SH-SY5Y (cell line): ENCODE measurements at regions not wholly inside any gene's neighbourhood (a gene's known extent, or its start where the extent isn't known, plus 50 kb on each side); places are given as distances from the start of the nearest gene placed in this dataset.

Experiments used
- GATA2 ChIP-seq: IDR thresholded peaks from 2 replicates; pipeline ENCODE4 v1.6.1; 2011; ENCODE audit warnings: mild to moderate bottlenecking, low read depth, low read length
- GATA3 ChIP-seq: IDR thresholded peaks from 2 replicates; pipeline ENCODE4 v1.6.1; 2011; ENCODE audit warnings: low read depth, mild to moderate bottlenecking, low read length, moderate library complexity

GRCh38 chr6:48255094-48255493 is 144.1 kb upstream of the PTCHD4 start:
- TF ChIP-seq GATA2: no peak
- no peak for TF ChIP-seq GATA3

GRCh38 chr6:48249071-48249470 is 138.1 kb upstream of the PTCHD4 start:
- TF ChIP-seq GATA3 (no peak), GATA2 (no peak)

- TF ChIP-seq GATA2 (no peak), GATA3 (no peak)
Measured at GRCh38 chr6:48243071-48243470, 132.1 kb upstream of the PTCHD4 start.

- TF ChIP-seq GATA2: no peak
- TF ChIP-seq GATA3: no peak
Measured at GRCh38 chr6:48240287-48240686, 129.3 kb upstream of the PTCHD4 start.

GRCh38 chr6:48236375-48236774 is 125.4 kb upstream of the PTCHD4 start:
- TF ChIP-seq GATA3: no peak
- no peak for TF ChIP-seq GATA2

GRCh38 chr6:48233063-48233462 is 122.1 kb upstream of the PTCHD4 start:
- no peak for TF ChIP-seq GATA2

- TF ChIP-seq GATA3 (no peak), GATA2 (no peak)
Measured at GRCh38 chr6:48229841-48230240, 118.8 kb upstream of the PTCHD4 start.

- no peak for TF ChIP-seq GATA3
- no peak for TF ChIP-seq GATA2
Measured at GRCh38 chr6:48222241-48222640, 111.2 kb upstream of the PTCHD4 start.

GRCh38 chr6:48213076-48213788 is 102.2 kb upstream of the PTCHD4 start:
- TF ChIP-seq GATA2 (no peak), GATA3 (no peak)

GRCh38 chr6:48212501-48212900 is 101.5 kb upstream of the PTCHD4 start:
- TF ChIP-seq GATA2 (no peak), GATA3 (no peak)

- no peak for TF ChIP-seq GATA2
- TF ChIP-seq GATA3: no peak
Measured at GRCh38 chr6:48206091-48206490, 95.1 kb upstream of the PTCHD4 start.

GRCh38 chr6:48200869-48201390 is 89.9 kb upstream of the PTCHD4 start:
- TF ChIP-seq GATA2: no peak
- no peak for TF ChIP-seq GATA3

GRCh38 chr6:48199499-48199898 is 88.5 kb upstream of the PTCHD4 start:
- TF ChIP-seq GATA2 (no peak), GATA3 (no peak)

- no peak for TF ChIP-seq GATA3
- no peak for TF ChIP-seq GATA2
Measured at GRCh38 chr6:48197941-48198340, 86.9 kb upstream of the PTCHD4 start.

- no peak for TF ChIP-seq GATA2
- no peak for TF ChIP-seq GATA3
Measured at GRCh38 chr6:48194596-48195295, 83.7 kb upstream of the PTCHD4 start.

- TF ChIP-seq GATA2 (no peak), GATA3 (no peak)
Measured at GRCh38 chr6:48188158-48188557, 77.2 kb upstream of the PTCHD4 start.
